HepG2 (cell line): ENCODE measurements at regions not wholly inside any gene's neighbourhood (a gene's known extent, or its start where the extent isn't known, plus 50 kb on each side); places are given as distances from the start of the nearest gene placed in this dataset.

Experiments used
- ATAC-seq: fragments of 200-7000 bp; cut with Tn5 transposase; 3 replicates; pipeline ENCODE4 v1.9.1; 2020; ENCODE audit warnings: mild to moderate bottlenecking, moderate library complexity
- BruUV-seq: library from RNA; stranded (reverse); fragments of 400-500 nt; replicated peaks from 2 replicates; lab custom pipeline; 2021; lab: Mats Ljungman, UMichigan
- CTCF ChIA-PET: fragments of 300-600 bp; formaldehyde crosslinking; extraction: SDS; loops from one replicate; lab custom pipeline; 2021; ENCODE audit warnings: low total read pairs, inconsistent platforms, low intra/inter-chr PET ratio; lab: Yijun Ruan, JAX
- POLR2A ChIA-PET: fragments of 350-600 bp; sonication (Branson Sonifier 250); formaldehyde crosslinking; loops from one replicate; lab custom pipeline; 2020; ENCODE audit warnings: antibody characterized with exemption, inconsistent platforms; lab: Yijun Ruan, JAX
- DNase-seq: peaks from one replicate; pipeline ENCODE4 v3.0.0-alpha.2; 2015; ENCODE audit warnings: low spot score
- FAIRE-seq: peaks from 3 replicates; lab custom pipeline; 2011; peaks lifted over from hg19 to GRCh38; lab: Jason Lieb, UNC
- H2AFZ ChIP-seq: one replicate; pipeline ENCODE4 v1.6.1; 2011; ENCODE audit warnings: low read length, inconsistent platforms
- H3K27ac ChIP-seq: fragments of 300-600 bp; 3 replicates; pipeline ENCODE4 v1.8.0; 2011; ENCODE audit warnings: mixed run types, mild to moderate bottlenecking, mixed read lengths, low read length, inconsistent platforms; ENCODE audit not compliant: insufficient read depth; ENCODE audit errors: extremely low read length
- H3K27me3 ChIP-seq, 2 experiments: fragments of 200-600 bp in 1 of 2; 2 replicates in 1 of 2; 3 replicates in 1 of 2; pipeline versions ENCODE4 v1.6.0 to v1.8.0; 2011; ENCODE audit warnings: low read length in 2 of 2, mild to moderate bottlenecking in 2 of 2, moderate library complexity in 2 of 2, inconsistent platforms in 1 of 2; ENCODE audit not compliant: insufficient read depth in 2 of 2, control insufficient read depth in 1 of 2
- H3K36me3 ChIP-seq, 2 experiments: fragments of 200-600 bp in 1 of 2; replicated peaks in 1 of 2; 2 replicates in 1 of 2; 3 replicates in 1 of 2; pipeline versions ENCODE4 v1.5.1 to v1.8.0; 2011; ENCODE audit warnings: low read length in 2 of 2, inconsistent platforms in 1 of 2; ENCODE audit not compliant: insufficient read depth in 2 of 2, control insufficient read depth in 1 of 2
- H3K4me1 ChIP-seq: 2 replicates; pipeline ENCODE4 v1.5.1; 2012; ENCODE audit warnings: low read length, inconsistent platforms; ENCODE audit not compliant: insufficient read depth
- H3K4me2 ChIP-seq: 2 replicates; pipeline ENCODE4 v1.6.0; 2011; ENCODE audit warnings: low read depth, low read length, inconsistent platforms
- H3K4me3 ChIP-seq, 3 experiments: fragments of 200-600 bp in 1 of 3; sonication (generic), shearing (Covaris generic) in 1 of 3; replicated peaks in 1 of 3; 2 replicates each; pipeline ENCODE4 v1.5.1; 2011 to 2016; ENCODE audit warnings: low read length in 3 of 3, inconsistent platforms in 2 of 3, low read depth in 2 of 3, mild to moderate bottlenecking in 2 of 3, control low read depth in 1 of 3, mixed read lengths in 1 of 3; ENCODE audit not compliant: insufficient read depth in 1 of 3
- H3K79me2 ChIP-seq: one replicate; pipeline ENCODE4 v1.6.1; 2011; ENCODE audit warnings: low read length, inconsistent platforms; ENCODE audit not compliant: insufficient read depth
- H3K9ac ChIP-seq: 2 replicates; pipeline ENCODE4 v1.6.0; 2011; ENCODE audit warnings: mild to moderate bottlenecking, low read depth, low read length, inconsistent platforms; ENCODE audit not compliant: insufficient read depth
- H3K9me3 ChIP-seq: 2 replicates; pipeline ENCODE4 v1.5.1; 2012; ENCODE audit warnings: mild to moderate bottlenecking, low read length
- H4K20me1 ChIP-seq: 2 replicates; pipeline ENCODE4 v1.6.0; 2011; ENCODE audit warnings: inconsistent platforms, mild to moderate bottlenecking, low read length, moderate library complexity; ENCODE audit not compliant: insufficient read depth
- AGO1 ChIP-seq: fragments of 200-400 bp; formaldehyde crosslinking; IDR thresholded peaks from 2 replicates; pipeline ENCODE4 v1.6.1; 2017; ENCODE audit warnings: mild to moderate bottlenecking, low read depth, low read length, moderate library complexity; ENCODE audit not compliant: poor library complexity, severe bottlenecking
- CBX5 ChIP-seq: sonication (generic); formaldehyde crosslinking; IDR thresholded peaks from 2 replicates; pipeline ENCODE4 v1.4.0; 2020; ENCODE audit warnings: missing genetic modification reagents, borderline replicate concordance
- ETV5 ChIP-seq: IDR thresholded peaks from 2 replicates; pipeline ENCODE4 v1.6.1; 2018; ENCODE audit warnings: missing biosample characterization, missing genetic modification reagents, inconsistent platforms, borderline replicate concordance
- RXRB ChIP-seq: IDR thresholded peaks from 2 replicates; pipeline ENCODE4 v1.6.1; 2016; ENCODE audit warnings: borderline replicate concordance, missing genetic modification reagents, missing compliant biosample characterization
- SMAD1 ChIP-seq: sonication (generic); formaldehyde crosslinking; IDR thresholded peaks from 2 replicates; pipeline ENCODE4 v1.4.0; 2020; ENCODE audit warnings: missing genetic modification reagents, low read depth, mild to moderate bottlenecking, borderline replicate concordance
- SOX6 ChIP-seq, 2 experiments: fragments of 450-650 bp in 1 of 2; sonication (generic) in 1 of 2; formaldehyde crosslinking in 1 of 2; IDR thresholded peaks; 2 replicates each; pipeline versions ENCODE4 v1.4.0 to v1.6.1; 2017 to 2020; ENCODE audit warnings: antibody characterized with exemption in 1 of 2, mild to moderate bottlenecking in 1 of 2, missing genetic modification reagents in 1 of 2
- ZFYVE20 ChIP-seq: sonication (generic); formaldehyde crosslinking; IDR thresholded peaks from 2 replicates; pipeline ENCODE4 v1.8.0; 2023; ENCODE audit warnings: low read depth, mild to moderate bottlenecking, moderate library complexity, missing genetic modification reagents, borderline replicate concordance
- ZNF10 ChIP-seq: sonication (generic); formaldehyde crosslinking; IDR thresholded peaks from 2 replicates; pipeline ENCODE4 v1.4.0; 2020; ENCODE audit warnings: mild to moderate bottlenecking, low read depth, missing genetic modification reagents, borderline replicate concordance
- ZNF234 ChIP-seq: sonication (generic); formaldehyde crosslinking; conservative IDR thresholded peaks from 2 replicates; pipeline ENCODE4 v1.5.1; 2020; ENCODE audit warnings: mild to moderate bottlenecking, missing genetic modification reagents
- ZNF441 ChIP-seq: sonication (generic); formaldehyde crosslinking; IDR thresholded peaks from 2 replicates; pipeline ENCODE4 v1.7.0; 2021; ENCODE audit warnings: missing genetic modification reagents, borderline replicate concordance
- ZNF451 ChIP-seq: sonication (generic); formaldehyde crosslinking; IDR thresholded peaks from 2 replicates; pipeline ENCODE4 v1.5.0; 2020; ENCODE audit warnings: mild to moderate bottlenecking, missing genetic modification reagents
- ZNF558 ChIP-seq: sonication (generic); formaldehyde crosslinking; IDR thresholded peaks from 2 replicates; pipeline ENCODE4 v1.9.0; 2022; ENCODE audit warnings: mild to moderate bottlenecking, missing genetic modification reagents, borderline replicate concordance
- ZNF781 ChIP-seq: sonication (generic); formaldehyde crosslinking; IDR thresholded peaks from 2 replicates; pipeline ENCODE4 v1.5.1; 2020; ENCODE audit warnings: borderline replicate concordance, mild to moderate bottlenecking, missing genetic modification reagents; ENCODE audit errors: not compliant biosample characterization
- ZNF883 ChIP-seq: sonication (generic); formaldehyde crosslinking; IDR thresholded peaks from 2 replicates; pipeline ENCODE4 v1.5.1; 2020; ENCODE audit warnings: mild to moderate bottlenecking, missing genetic modification reagents; ENCODE audit errors: not compliant biosample characterization
- WGBS: methylation state at CpG from one replicate; pipeline ENCODE4 v1.1.6; 2017; ENCODE audit warnings: low lambda C conversion rate; 5-methylcytosine and 5-hydroxymethylcytosine counted together
- in situ Hi-C: cut with HindIII; loops from 2 replicates; pipeline ENCODE4 v1.10.0; 2017; ENCODE audit warnings: low pct_unique_long_range_greater_than_20kb; ENCODE audit not compliant: extremely low pct_ligation_motif_present
- intact Hi-C: fragments of 100-400 bp; cut with micrococcal nuclease; formaldehyde crosslinking; loops from one replicate; pipeline ENCODE4 v1.10.0; 2022; ENCODE audit not compliant: unreplicated experiment
- TF ChIP-seq, protein P1 (sequence below): sonication (generic); formaldehyde crosslinking; IDR thresholded peaks from 2 replicates; pipeline ENCODE4 v1.4.0; 2020; ENCODE audit warnings: missing genetic modification reagents
- TF ChIP-seq, protein P2 (sequence below): sonication (generic); formaldehyde crosslinking; IDR thresholded peaks from 2 replicates; pipeline ENCODE4 v1.4.0; 2020; ENCODE audit warnings: missing genetic modification reagents
- TF ChIP-seq, protein P3 (sequence below): sonication (generic); formaldehyde crosslinking; IDR thresholded peaks from 2 replicates; pipeline ENCODE4 v1.4.0; 2020; ENCODE audit warnings: low read depth, missing genetic modification reagents

DNA sequence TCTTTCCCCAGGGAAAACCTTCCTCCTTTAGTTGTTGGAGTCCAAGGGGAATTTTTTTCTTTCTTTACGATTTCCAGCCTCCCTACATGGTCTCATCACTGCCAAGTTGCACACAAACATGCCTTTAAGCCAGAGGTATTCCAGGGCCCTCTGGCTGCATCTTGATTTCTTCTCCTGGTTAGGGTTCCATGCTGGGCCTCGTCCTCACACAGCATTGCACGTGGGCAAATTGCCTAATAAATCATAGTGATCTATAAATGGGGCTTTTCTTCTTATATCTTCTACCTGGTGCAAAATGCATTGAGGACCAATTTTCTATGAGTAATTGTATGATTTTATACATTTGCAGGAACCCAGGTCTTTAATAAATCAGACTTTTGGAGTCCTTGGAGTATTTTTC is 284.2 kb downstream of the C7orf25 start:
- BruUV-seq = no TSS peak
- no peak overlapping the region for H2AFZ ChIP-seq
- ATAC-seq (no peak), DNase-seq (no peak), FAIRE-seq (no peak)
- TF ChIP-seq ZNF234 (CRISPR knock-in tag) = no peak
- no peak for TF ChIP-seq ZNF883 (CRISPR knock-in tag)
- no peak for TF ChIP-seq ZNF451 (CRISPR knock-in tag)
- no peak for TF ChIP-seq RXRB
- no peak for TF ChIP-seq ZFYVE20
- TF ChIP-seq ETV5 (CRISPR knock-in tag) = no peak
- TF ChIP-seq SMAD1 = no peak
- TF ChIP-seq, protein P1, sequence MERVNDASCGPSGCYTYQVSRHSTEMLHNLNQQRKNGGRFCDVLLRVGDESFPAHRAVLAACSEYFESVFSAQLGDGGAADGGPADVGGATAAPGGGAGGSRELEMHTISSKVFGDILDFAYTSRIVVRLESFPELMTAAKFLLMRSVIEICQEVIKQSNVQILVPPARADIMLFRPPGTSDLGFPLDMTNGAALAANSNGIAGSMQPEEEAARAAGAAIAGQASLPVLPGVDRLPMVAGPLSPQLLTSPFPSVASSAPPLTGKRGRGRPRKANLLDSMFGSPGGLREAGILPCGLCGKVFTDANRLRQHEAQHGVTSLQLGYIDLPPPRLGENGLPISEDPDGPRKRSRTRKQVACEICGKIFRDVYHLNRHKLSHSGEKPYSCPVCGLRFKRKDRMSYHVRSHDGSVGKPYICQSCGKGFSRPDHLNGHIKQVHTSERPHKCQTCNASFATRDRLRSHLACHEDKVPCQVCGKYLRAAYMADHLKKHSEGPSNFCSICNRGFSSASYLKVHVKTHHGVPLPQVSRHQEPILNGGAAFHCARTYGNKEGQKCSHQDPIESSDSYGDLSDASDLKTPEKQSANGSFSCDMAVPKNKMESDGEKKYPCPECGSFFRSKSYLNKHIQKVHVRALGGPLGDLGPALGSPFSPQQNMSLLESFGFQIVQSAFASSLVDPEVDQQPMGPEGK (CRISPR knock-in tag) = no peak
- TF ChIP-seq SOX6 (IDR thresholded peaks at IDR 0.05) = no peak
- no peak for TF ChIP-seq SOX6 (CRISPR knock-in tag; IDR thresholded peaks at IDR 0.05)
- no peak for TF ChIP-seq ZNF441 (CRISPR knock-in tag)
- no peak for TF ChIP-seq CBX5 (CRISPR knock-in tag)
- TF ChIP-seq, protein P2, sequence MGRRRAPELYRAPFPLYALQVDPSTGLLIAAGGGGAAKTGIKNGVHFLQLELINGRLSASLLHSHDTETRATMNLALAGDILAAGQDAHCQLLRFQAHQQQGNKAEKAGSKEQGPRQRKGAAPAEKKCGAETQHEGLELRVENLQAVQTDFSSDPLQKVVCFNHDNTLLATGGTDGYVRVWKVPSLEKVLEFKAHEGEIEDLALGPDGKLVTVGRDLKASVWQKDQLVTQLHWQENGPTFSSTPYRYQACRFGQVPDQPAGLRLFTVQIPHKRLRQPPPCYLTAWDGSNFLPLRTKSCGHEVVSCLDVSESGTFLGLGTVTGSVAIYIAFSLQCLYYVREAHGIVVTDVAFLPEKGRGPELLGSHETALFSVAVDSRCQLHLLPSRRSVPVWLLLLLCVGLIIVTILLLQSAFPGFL (CRISPR knock-in tag) = no peak
- TF ChIP-seq ZNF781 = no peak
- no peak for TF ChIP-seq AGO1
- TF ChIP-seq, protein P3, sequence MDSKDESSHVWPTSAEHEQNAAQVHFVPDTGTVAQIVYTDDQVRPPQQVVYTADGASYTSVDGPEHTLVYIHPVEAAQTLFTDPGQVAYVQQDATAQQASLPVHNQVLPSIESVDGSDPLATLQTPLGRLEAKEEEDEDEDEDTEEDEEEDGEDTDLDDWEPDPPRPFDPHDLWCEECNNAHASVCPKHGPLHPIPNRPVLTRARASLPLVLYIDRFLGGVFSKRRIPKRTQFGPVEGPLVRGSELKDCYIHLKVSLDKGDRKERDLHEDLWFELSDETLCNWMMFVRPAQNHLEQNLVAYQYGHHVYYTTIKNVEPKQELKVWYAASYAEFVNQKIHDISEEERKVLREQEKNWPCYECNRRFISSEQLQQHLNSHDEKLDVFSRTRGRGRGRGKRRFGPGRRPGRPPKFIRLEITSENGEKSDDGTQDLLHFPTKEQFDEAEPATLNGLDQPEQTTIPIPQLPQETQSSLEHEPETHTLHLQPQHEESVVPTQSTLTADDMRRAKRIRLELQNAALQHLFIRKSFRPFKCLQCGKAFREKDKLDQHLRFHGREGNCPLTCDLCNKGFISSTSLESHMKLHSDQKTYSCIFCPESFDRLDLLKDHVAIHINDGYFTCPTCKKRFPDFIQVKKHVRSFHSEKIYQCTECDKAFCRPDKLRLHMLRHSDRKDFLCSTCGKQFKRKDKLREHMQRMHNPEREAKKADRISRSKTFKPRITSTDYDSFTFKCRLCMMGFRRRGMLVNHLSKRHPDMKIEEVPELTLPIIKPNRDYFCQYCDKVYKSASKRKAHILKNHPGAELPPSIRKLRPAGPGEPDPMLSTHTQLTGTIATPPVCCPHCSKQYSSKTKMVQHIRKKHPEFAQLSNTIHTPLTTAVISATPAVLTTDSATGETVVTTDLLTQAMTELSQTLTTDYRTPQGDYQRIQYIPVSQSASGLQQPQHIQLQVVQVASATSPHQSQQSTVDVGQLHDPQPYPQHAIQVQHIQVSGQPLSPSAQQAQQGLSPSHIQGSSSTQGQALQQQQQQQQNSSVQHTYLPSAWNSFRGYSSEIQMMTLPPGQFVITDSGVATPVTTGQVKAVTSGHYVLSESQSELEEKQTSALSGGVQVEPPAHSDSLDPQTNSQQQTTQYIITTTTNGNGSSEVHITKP (CRISPR knock-in tag) = no peak
- no peak for TF ChIP-seq ZNF10 (CRISPR knock-in tag)
- no peak for TF ChIP-seq ZNF558 (CRISPR knock-in tag)
- no peaks in the 10 kb centered on the region for H4K20me1 ChIP-seq
- in situ Hi-C loops = no loop called here
- POLR2A ChIA-PET = no interaction called here
- no peaks in the 10 kb centered on the region; the same call in 1 of the 2 replicates for H3K9me3 ChIP-seq
- no peaks in the 10 kb centered on the region for H3K27me3 ChIP-seq
- WGBS = 3% methylated on average over 3 of the region's 3 CpGs
- no peaks in the 10 kb centered on the region for H3K4me1 ChIP-seq
- no peaks in the 10 kb centered on the region for H3K36me3 ChIP-seq
- no peak overlapping the region for H3K4me2 ChIP-seq
- no peaks in the 10 kb centered on the region for H3K79me2 ChIP-seq
- H3K27ac ChIP-seq = no peak overlapping the region
- no peak overlapping the region for H3K9ac ChIP-seq
- H3K4me3 ChIP-seq = no peak overlapping the region
- intact Hi-C loops = no loop called here
- CTCF ChIA-PET = no interaction called here
